IPS-20b (cell line): ENCODE measurements at regions not wholly inside any gene's neighbourhood (a gene's known extent, or its start where the extent isn't known, plus 50 kb on each side); places are given as distances from the start of the nearest gene placed in this dataset.

ENCODE experiments used
- H3K27ac ChIP-seq: one replicate; pipeline ENCODE4 v1.5.1; 2013; ENCODE audit warnings: low read length
- H3K27me3 ChIP-seq: 2 replicates; pipeline ENCODE4 v1.6.1; 2013; ENCODE audit warnings: mild to moderate bottlenecking, low read length, inconsistent platforms; ENCODE audit not compliant: insufficient read depth
- H3K36me3 ChIP-seq: 2 replicates; pipeline ENCODE4 v1.6.1; 2013; ENCODE audit warnings: low read depth, mild to moderate bottlenecking, inconsistent platforms, low read length, moderate library complexity; ENCODE audit not compliant: insufficient read depth
- H3K4me1 ChIP-seq: 2 replicates; pipeline ENCODE4 v1.6.1; 2013; ENCODE audit warnings: mild to moderate bottlenecking, control low read depth, inconsistent platforms, low read length, moderate library complexity; ENCODE audit not compliant: insufficient read depth
- H3K4me3 ChIP-seq: 2 replicates; pipeline ENCODE4 v1.5.1; 2013; ENCODE audit warnings: mild to moderate bottlenecking, low read length, inconsistent platforms
- H3K9ac ChIP-seq: 2 replicates; pipeline ENCODE4 v1.6.1; 2013; ENCODE audit warnings: low read depth, mild to moderate bottlenecking, inconsistent platforms, low read length, moderate library complexity
- H3K9me3 ChIP-seq: 2 replicates; pipeline ENCODE4 v1.6.1; 2013; ENCODE audit warnings: mild to moderate bottlenecking, low read depth, low read length, inconsistent platforms; ENCODE audit not compliant: insufficient read depth

DNA sequence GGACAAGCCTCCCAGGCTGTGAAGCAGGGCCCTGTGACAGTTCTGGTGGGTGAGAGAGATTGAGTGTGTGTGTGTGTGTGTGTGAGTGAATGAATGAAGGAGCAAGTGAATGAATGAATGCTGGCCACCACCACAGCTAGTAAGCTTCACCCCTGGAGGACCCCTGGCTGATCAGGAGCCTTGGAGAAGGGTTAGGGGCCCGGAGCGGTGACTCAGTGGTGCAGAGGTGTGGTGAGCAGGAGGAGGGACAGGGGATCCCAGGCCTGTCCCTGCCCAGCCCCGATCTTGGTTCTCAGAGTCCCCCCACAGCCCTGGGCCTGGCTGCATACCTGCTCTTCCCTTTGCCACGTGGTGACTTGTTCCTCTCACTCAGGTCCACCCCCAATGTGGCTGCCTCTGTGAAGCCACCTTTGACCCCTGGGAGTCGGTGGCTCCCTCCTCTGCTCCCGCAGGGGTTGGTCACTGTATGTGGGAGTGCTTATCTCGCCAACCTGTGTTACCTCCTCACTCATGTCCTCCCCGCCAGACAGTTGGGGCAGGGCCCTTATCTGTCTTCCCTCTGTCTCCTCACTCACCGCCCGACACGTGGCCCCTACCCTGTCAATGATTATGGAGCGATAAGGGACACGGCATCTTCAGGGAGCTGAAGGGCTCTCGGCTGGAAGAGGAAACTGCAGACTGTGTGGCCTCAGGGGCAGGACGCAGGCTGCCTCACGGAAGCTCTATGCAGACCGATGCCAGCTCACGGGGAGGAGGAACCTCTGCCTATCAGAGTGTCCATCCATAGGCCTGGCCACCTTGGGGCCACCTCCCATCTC lies 99.9 kb upstream of the PITX1 start:
- Histone ChIP-seq H3K36me3 (no peaks in the 10 kb centered on the region), H3K4me1 (no peaks in the 10 kb centered on the region), H3K27me3 (no peaks in the 10 kb centered on the region), H3K9me3 (no peaks in the 10 kb centered on the region), H3K9ac (no peak overlapping the region), H3K4me3 (no peak overlapping the region), H3K27ac (no peak overlapping the region)

DNA sequence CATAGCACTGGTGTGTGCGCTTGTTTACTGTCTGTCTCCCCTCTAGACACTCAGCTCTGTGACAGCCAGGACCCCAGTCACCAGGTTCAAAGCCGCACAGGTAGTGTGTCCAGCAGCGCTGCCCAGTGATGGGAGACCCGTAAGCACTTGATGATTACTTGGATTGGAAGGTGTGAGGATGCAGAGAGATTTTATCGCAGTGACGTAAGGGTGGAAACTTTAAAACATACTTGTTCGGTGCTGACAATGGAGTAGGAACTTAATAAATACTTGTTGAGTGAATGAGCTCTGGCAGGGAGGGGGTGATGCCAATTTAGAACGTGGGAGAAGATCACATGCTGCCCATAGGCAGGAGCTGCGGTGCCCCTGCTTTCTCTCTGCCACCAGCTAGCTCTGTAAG lies 99.2 kb upstream of the PITX1 start:
- Histone ChIP-seq H3K4me3 (no peak overlapping the region), H3K9ac (no peak overlapping the region), H3K36me3 (no peaks in the 10 kb centered on the region), H3K27ac (no peak overlapping the region), H3K4me1 (no peaks in the 10 kb centered on the region), H3K9me3 (no peaks in the 10 kb centered on the region), H3K27me3 (no peaks in the 10 kb centered on the region)

DNA sequence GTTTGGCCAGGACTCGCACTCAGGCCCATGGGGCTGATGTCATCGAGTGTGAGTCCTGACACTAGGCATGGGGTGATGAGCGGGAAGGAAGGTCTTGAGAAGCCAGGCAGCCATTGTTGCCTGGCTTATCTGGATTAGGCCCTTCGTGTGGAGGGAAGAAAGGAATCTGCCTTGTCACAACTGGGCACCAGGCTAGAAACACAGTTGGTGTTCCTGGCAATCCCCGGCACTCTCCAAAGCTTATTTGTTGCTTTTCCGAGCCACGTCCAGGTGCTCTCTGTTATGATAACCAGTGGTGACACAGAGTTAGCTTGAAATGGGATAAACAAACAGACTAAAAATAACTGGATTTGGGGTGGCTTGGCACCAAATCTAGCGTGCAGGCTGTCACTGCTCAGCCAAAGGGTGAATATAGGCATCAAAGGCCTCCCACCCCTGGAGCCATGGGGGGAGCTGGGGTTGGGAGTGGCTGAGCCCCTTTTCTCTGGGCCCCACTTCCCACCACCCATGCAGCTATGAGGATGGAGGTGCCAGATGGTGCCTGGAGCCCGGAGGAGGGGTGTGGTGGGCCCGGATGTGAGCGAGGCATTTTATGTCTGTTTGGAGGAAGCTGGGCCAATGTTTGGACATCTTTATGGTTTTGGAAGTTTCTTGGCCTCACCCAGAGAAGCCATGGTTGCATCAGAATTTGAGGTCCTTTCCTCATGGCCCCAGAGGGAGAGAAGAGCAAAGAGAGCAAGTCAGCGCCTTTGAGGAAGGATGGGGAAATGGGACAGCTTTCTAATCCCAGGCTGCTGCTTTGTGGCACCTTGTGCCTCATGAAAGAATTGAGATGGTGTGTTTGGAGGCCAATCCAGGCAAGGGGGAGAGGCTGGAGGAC lies 98.0 kb upstream of the PITX1 start:
- no peaks in the 10 kb centered on the region for H3K4me1 ChIP-seq
- no peaks in the 10 kb centered on the region for H3K36me3 ChIP-seq
- H3K9me3 ChIP-seq = no peaks in the 10 kb centered on the region
- no peak overlapping the region for H3K27ac ChIP-seq
- H3K27me3 ChIP-seq = no peaks in the 10 kb centered on the region
- no peak overlapping the region for H3K9ac ChIP-seq
- H3K4me3 ChIP-seq = no peak overlapping the region

GRCh38 chr5:135130261-135131215 lies 96.5 kb upstream of the PITX1 start:
- no peaks in the 10 kb centered on the region for H3K9me3 ChIP-seq
- no peaks in the 10 kb centered on the region for H3K36me3 ChIP-seq
- H3K9ac ChIP-seq = no peak overlapping the region
- H3K4me1 ChIP-seq = no peaks in the 10 kb centered on the region
- no peak overlapping the region for H3K27ac ChIP-seq
- H3K4me3 ChIP-seq = no peak overlapping the region
- no peaks in the 10 kb centered on the region for H3K27me3 ChIP-seq

GRCh38 chr5:135129307-135129706 lies 95.3 kb upstream of the PITX1 start:
- H3K4me1 ChIP-seq = no peaks in the 10 kb centered on the region
- no peak overlapping the region for H3K4me3 ChIP-seq
- no peak overlapping the region for H3K27ac ChIP-seq
- no peak overlapping the region for H3K9ac ChIP-seq
- no peaks in the 10 kb centered on the region for H3K9me3 ChIP-seq
- H3K27me3 ChIP-seq = no peaks in the 10 kb centered on the region
- H3K36me3 ChIP-seq = no peaks in the 10 kb centered on the region

GRCh38 chr5:135128361-135128760 lies 94.3 kb upstream of the PITX1 start:
- Histone ChIP-seq H3K27me3 (no peaks in the 10 kb centered on the region), H3K27ac (no peak overlapping the region), H3K4me3 (no peak overlapping the region), H3K9ac (no peak overlapping the region), H3K36me3 (no peaks in the 10 kb centered on the region), H3K4me1 (no peaks in the 10 kb centered on the region), H3K9me3 (no peaks in the 10 kb centered on the region)

- H3K9ac ChIP-seq = no peak overlapping the region
- H3K9me3 ChIP-seq = no peaks in the 10 kb centered on the region
- H3K27ac ChIP-seq = no peak overlapping the region
- no peaks in the 10 kb centered on the region for H3K4me1 ChIP-seq
- 0 out of 2 replicates have a peak, but pooled peaks cover under 1% of the 10 kb centered on the region for H3K27me3 ChIP-seq
- no peaks in the 10 kb centered on the region for H3K36me3 ChIP-seq
- no peak overlapping the region for H3K4me3 ChIP-seq
Observed at GRCh38 chr5:135127439-135128240, 93.6 kb upstream of the PITX1 start.

GRCh38 chr5:135126688-135127438 lies 92.8 kb upstream of the PITX1 start:
- Histone ChIP-seq H3K9me3 (no peaks in the 10 kb centered on the region), H3K27ac (no peak overlapping the region), H3K4me1 (no peaks in the 10 kb centered on the region), H3K9ac (no peak overlapping the region), H3K27me3 (0 out of 2 replicates have a peak, but pooled peaks cover 8% of the 10 kb centered on the region), H3K4me3 (no peak overlapping the region), H3K36me3 (no peaks in the 10 kb centered on the region)

DNA sequence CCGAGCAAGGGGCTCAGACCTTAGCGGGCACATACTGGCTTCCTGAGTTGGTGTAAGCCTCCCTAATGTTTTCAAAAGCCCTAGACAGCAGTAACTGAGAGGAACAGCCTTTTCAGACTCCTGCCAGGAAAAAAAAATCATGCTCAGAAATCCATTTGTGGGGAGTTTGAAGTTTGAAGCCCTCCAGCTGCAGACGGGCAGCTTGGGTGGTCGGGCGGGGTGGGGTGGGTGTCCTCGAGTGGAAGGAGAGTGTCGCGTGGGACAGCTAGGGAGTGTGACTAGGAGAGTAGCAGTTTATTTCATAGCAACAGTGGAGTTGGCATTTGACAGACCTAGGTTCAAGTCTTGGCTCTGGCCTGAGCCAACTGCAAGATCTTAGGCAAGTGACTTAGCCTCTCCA lies 90.7 kb upstream of the PITX1 start:
- no peaks in the 10 kb centered on the region for H3K9me3 ChIP-seq
- no peak overlapping the region for H3K9ac ChIP-seq

GRCh38 chr5:135124128-135124527 lies 90.1 kb upstream of the PITX1 start:
- Histone ChIP-seq H3K4me1 (no peaks in the 10 kb centered on the region), H3K36me3 (no peaks in the 10 kb centered on the region), H3K27me3 (0 out of 2 replicates have a peak, but pooled peaks cover 8% of the 10 kb centered on the region), H3K9me3 (no peaks in the 10 kb centered on the region), H3K9ac (no peak overlapping the region), H3K4me3 (no peak overlapping the region), H3K27ac (no peak overlapping the region)

More for the DNA sequence above, 90.7 kb upstream of the PITX1 start:
- H3K27me3 ChIP-seq = 0 out of 2 replicates have a peak, but pooled peaks cover 8% of the 10 kb centered on the region
- H3K36me3 ChIP-seq = no peaks in the 10 kb centered on the region
- H3K4me3 ChIP-seq = no peak overlapping the region
- no peak overlapping the region for H3K27ac ChIP-seq
- no peaks in the 10 kb centered on the region for H3K4me1 ChIP-seq
